Kidney epithelial cell (primary cell): ENCODE measurements at regions not wholly inside any gene's neighbourhood (a gene's known extent, or its start where the extent isn't known, plus 50 kb on each side); places are given as distances from the start of the nearest gene placed in this dataset.

ENCODE experiments used
- DNase-seq: peaks from one replicate; pipeline ENCODE4 v3.0.0-alpha.2; 2010; ENCODE audit warnings: low read depth
- H3K27me3 ChIP-seq: 2 replicates; pipeline ENCODE4 v1.6.0; 2011; ENCODE audit warnings: low read length; ENCODE audit not compliant: control insufficient read depth, insufficient read depth
- H3K36me3 ChIP-seq: 2 replicates; pipeline ENCODE4 v1.5.1; 2011; ENCODE audit warnings: low read length; ENCODE audit not compliant: control insufficient read depth, insufficient read depth
- H3K4me3 ChIP-seq: 2 replicates; pipeline ENCODE4 v1.5.1; 2011; ENCODE audit warnings: low read depth, mild to moderate bottlenecking, control low read depth, low read length
- TF ChIP-seq, protein P1 (sequence below): IDR thresholded peaks from 2 replicates; pipeline ENCODE4 v1.5.1; 2011; ENCODE audit warnings: mild to moderate bottlenecking, moderate library complexity, low read length, control low read depth, inconsistent platforms; ENCODE audit not compliant: insufficient read depth, poor library complexity, severe bottlenecking

- H3K36me3 ChIP-seq: no peaks in the 10 kb centered on the region
- no peak for DNase-seq
- no peaks in the 10 kb centered on the region for H3K27me3 ChIP-seq
- TF ChIP-seq, protein P1, sequence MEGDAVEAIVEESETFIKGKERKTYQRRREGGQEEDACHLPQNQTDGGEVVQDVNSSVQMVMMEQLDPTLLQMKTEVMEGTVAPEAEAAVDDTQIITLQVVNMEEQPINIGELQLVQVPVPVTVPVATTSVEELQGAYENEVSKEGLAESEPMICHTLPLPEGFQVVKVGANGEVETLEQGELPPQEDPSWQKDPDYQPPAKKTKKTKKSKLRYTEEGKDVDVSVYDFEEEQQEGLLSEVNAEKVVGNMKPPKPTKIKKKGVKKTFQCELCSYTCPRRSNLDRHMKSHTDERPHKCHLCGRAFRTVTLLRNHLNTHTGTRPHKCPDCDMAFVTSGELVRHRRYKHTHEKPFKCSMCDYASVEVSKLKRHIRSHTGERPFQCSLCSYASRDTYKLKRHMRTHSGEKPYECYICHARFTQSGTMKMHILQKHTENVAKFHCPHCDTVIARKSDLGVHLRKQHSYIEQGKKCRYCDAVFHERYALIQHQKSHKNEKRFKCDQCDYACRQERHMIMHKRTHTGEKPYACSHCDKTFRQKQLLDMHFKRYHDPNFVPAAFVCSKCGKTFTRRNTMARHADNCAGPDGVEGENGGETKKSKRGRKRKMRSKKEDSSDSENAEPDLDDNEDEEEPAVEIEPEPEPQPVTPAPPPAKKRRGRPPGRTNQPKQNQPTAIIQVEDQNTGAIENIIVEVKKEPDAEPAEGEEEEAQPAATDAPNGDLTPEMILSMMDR: no peak
- H3K4me3 ChIP-seq: no peak overlapping the region
These were observed 280.5 kb downstream of the IPMK start for GRCh38 chr10:57987055-57987721.

GRCh38 chr10:57986422-57986821 is 281.3 kb downstream of the IPMK start:
- TF ChIP-seq, protein P1: no peak
- DNase-seq: no peak
- Histone ChIP-seq H3K36me3 (no peaks in the 10 kb centered on the region), H3K27me3 (no peaks in the 10 kb centered on the region), H3K4me3 (no peak overlapping the region)

- no peaks in the 10 kb centered on the region for H3K36me3 ChIP-seq
- H3K4me3 ChIP-seq: no peak overlapping the region
- TF ChIP-seq, protein P1: no peak
- no peak for DNase-seq
- H3K27me3 ChIP-seq: no peaks in the 10 kb centered on the region
These were observed 284.4 kb downstream of the IPMK start for GRCh38 chr10:57983281-57983791.

GRCh38 chr10:57982091-57982490 is 285.6 kb downstream of the IPMK start:
- no peak for DNase-seq
- Histone ChIP-seq H3K36me3 (no peaks in the 10 kb centered on the region), H3K4me3 (no peak overlapping the region), H3K27me3 (no peaks in the 10 kb centered on the region)
- TF ChIP-seq, protein P1: no peak

- H3K36me3 ChIP-seq: no peaks in the 10 kb centered on the region
- no peaks in the 10 kb centered on the region for H3K27me3 ChIP-seq
- TF ChIP-seq, protein P1: no peak
- DNase-seq: no peak
- no peak overlapping the region for H3K4me3 ChIP-seq
These were observed 287.7 kb downstream of the IPMK start for GRCh38 chr10:57979956-57980355.

GRCh38 chr10:57979491-57979890 is 288.2 kb downstream of the IPMK start:
- H3K36me3 ChIP-seq: no peaks in the 10 kb centered on the region
- no peak for DNase-seq
- TF ChIP-seq, protein P1: no peak
- no peaks in the 10 kb centered on the region for H3K27me3 ChIP-seq
- no peak overlapping the region for H3K4me3 ChIP-seq
